Kidney (tissue), 13 donors: ENCODE measurements at regions not wholly inside any gene's neighbourhood (a gene's known extent, or its start where the extent isn't known, plus 50 kb on each side); places are given as distances from the start of the nearest gene placed in this dataset.

Source experiments
- DNase-seq, 5 donors: peaks; one replicate each; pipeline ENCODE4 v3.0.0-alpha.2; 2013 to 2020
- FAIRE-seq: peaks from 2 replicates; lab custom pipeline; 2012; peaks lifted over from hg19 to GRCh38; lab: Jason Lieb, UNC
- H3K27ac ChIP-seq, 2 donors: one replicate each; pipeline ENCODE4 v1.7.0; 2013; ENCODE audit warnings: low read depth in 2 of 2, low read length in 2 of 2, inconsistent platforms in 1 of 2
- H3K27me3 ChIP-seq: one replicate; pipeline ENCODE4 v1.7.1; 2013; ENCODE audit warnings: low read length, inconsistent platforms; ENCODE audit not compliant: control insufficient read depth, insufficient read depth
- H3K36me3 ChIP-seq, 3 donors: one replicate each; pipeline versions ENCODE4 v1.7.0 to v1.7.1; 2013; ENCODE audit warnings: low read length in 3 of 3, control low read depth in 1 of 3, inconsistent platforms in 1 of 3; ENCODE audit not compliant: insufficient read depth in 3 of 3, control insufficient read depth in 2 of 3
- H3K4me1 ChIP-seq, 3 donors: one replicate each; pipeline versions ENCODE4 v1.7.0 to v1.7.1; 2013; ENCODE audit warnings: low read length in 3 of 3, inconsistent platforms in 1 of 3, low read depth in 1 of 3; ENCODE audit not compliant: control insufficient read depth in 2 of 3, insufficient read depth in 2 of 3
- H3K4me3 ChIP-seq, 3 donors: one replicate each; pipeline versions ENCODE4 v1.7.0 to v1.8.1; 2013; ENCODE audit warnings: low read length in 3 of 3, control low read depth in 1 of 3, inconsistent platforms in 1 of 3
- H3K9ac ChIP-seq, 3 donors: one replicate each; pipeline versions ENCODE4 v1.7.0 to v1.7.1; 2013; ENCODE audit warnings: low read length in 3 of 3, control low read depth in 1 of 3, inconsistent platforms in 1 of 3
- H3K9me3 ChIP-seq, 3 donors: one replicate each; pipeline versions ENCODE4 v1.7.0 to v1.7.1; 2013; ENCODE audit warnings: low read length in 3 of 3, control low read depth in 1 of 3, inconsistent platforms in 1 of 3; ENCODE audit not compliant: control insufficient read depth in 2 of 3, insufficient read depth in 1 of 3
- intact Hi-C: fragments of 100-400 bp; cut with DNase I; formaldehyde crosslinking; loops from one replicate; pipeline ENCODE4 v1.11.1; 2022
- TF ChIP-seq, protein P1 (sequence below): IDR thresholded peaks from 3 replicates; pipeline ENCODE4 v1.5.1; 2012; ENCODE audit warnings: mild to moderate bottlenecking, moderate library complexity, borderline replicate concordance; ENCODE audit not compliant: insufficient read depth; ENCODE audit errors: extremely low read depth
- donor health status: control.
- donor health status: control.
- donor health status: control.
- donor health status: control.
- donor health status: control.
- donor health status: DM: yes; HTN: yes; CAD: no.
- donor health status: Normal renal cell carcinoma (clear cell type).

DNA sequence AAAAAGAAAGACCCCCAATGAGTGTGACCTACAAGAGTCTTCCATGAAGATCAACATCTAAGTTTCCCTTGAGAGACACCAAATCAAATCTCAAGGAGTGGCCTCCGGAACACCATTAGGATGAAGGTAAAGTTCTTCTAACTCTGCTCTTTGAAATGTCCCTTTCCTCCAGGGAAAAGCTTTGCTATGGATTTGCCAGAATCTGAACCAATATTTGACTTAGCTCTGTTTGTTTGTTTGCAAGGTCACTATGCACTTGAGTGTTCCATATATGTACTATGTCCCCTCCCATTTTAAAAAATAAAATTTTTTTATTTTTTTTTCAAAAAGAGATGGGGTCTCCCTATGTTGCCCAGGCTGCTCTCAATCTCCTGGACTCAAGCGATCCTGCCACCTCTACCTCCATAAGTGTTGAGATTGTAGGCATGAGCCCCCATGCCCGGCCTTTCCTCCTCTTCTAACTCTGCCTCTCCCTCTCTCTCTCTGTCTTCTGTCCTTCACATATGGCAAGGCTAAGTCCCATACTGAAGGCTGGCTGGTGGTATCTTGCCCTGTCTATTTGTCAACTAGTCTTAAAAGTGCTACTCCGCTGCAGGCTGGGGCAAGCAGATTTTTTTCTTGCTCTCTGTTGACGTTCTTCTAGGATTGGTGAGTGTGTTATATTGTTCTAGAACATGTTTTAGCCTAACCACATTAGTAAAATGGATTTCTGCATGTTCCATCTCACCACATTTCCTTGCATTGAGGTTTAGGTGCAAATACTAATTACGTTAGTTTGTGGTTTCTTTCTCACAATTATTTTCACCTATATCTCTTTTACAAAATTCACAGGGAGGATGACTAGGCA is 276.7 kb upstream of the DYNLRB2 start:
- no peak overlapping the region for H3K9ac ChIP-seq

DNA sequence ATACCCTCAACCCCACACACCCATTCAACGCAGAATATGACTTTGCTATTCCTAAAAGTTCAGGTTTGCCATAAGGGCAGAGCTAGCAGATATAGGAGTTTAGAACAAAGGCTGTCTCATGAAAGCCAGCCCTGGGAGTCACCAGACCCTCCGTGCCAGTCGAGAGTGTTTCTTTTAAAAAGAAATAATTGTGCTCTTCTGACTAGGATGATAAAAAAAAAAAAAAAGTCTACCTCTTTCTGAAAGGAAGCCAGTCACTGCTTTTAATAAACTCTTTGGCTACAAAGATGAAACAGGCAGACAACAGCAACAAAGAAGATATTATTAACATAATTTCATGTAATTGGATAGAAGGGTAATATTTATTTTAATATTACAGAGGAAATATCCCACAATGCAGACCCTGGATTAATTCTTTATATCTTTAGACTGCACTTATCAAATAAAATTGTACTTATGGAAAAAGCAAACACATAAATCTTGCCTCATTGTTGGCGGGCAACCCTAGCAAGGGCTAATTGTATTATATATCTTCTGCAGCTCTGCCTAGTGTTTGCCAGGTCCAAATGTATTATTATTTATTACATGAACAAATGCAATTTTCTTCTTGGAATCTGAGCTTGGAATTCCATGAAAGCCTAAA is 277.5 kb upstream of the DYNLRB2 start:
- Histone ChIP-seq H3K4me1 (no peaks in the 10 kb centered on the region), H3K36me3 (no peaks in the 10 kb centered on the region), H3K9me3 (no peaks in the 10 kb centered on the region), H3K27ac (no peak overlapping the region), H3K9ac (no peak overlapping the region), H3K27me3 (no peaks in the 10 kb centered on the region), H3K4me3 (no peak overlapping the region)
- intact Hi-C loops, result no loop called here
- TF ChIP-seq, protein P1, sequence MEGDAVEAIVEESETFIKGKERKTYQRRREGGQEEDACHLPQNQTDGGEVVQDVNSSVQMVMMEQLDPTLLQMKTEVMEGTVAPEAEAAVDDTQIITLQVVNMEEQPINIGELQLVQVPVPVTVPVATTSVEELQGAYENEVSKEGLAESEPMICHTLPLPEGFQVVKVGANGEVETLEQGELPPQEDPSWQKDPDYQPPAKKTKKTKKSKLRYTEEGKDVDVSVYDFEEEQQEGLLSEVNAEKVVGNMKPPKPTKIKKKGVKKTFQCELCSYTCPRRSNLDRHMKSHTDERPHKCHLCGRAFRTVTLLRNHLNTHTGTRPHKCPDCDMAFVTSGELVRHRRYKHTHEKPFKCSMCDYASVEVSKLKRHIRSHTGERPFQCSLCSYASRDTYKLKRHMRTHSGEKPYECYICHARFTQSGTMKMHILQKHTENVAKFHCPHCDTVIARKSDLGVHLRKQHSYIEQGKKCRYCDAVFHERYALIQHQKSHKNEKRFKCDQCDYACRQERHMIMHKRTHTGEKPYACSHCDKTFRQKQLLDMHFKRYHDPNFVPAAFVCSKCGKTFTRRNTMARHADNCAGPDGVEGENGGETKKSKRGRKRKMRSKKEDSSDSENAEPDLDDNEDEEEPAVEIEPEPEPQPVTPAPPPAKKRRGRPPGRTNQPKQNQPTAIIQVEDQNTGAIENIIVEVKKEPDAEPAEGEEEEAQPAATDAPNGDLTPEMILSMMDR, result no peak
- no peak for DNase-seq
- FAIRE-seq, result no peak

More for the DNA sequence above, 276.7 kb upstream of the DYNLRB2 start:
- Histone ChIP-seq H3K27ac (no peak overlapping the region), H3K27me3 (no peaks in the 10 kb centered on the region), H3K9me3 (no peaks in the 10 kb centered on the region), H3K36me3 (no peaks in the 10 kb centered on the region), H3K4me3 (no peak overlapping the region), H3K4me1 (no peaks in the 10 kb centered on the region)
- no peak for DNase-seq
- no peak for FAIRE-seq
- intact Hi-C loops, result no loop called here
- TF ChIP-seq, protein P1, result no peak

DNA sequence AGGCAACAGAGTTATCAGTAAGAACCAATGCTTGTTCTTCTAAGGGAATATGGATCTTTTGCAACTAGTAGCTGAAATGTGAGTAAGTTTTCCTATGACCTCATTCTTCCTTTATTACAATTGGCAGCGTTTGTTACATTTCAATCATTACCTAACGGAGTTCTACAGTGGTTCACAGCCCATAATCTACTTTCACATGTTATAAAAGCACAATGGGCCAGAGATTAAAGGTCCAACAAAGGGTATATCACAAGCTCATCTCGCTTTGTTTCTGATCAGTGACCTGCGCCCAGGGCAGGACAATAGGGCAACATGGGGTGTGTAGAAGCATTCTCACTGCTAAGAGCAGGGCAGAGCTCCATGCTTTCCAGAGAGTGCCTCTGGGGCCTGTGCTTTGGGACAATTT is 279.9 kb upstream of the DYNLRB2 start:
- FAIRE-seq, result no peak
- no peaks in the 10 kb centered on the region for H3K36me3 ChIP-seq
- H3K4me1 ChIP-seq, result no peaks in the 10 kb centered on the region
- H3K9ac ChIP-seq, result no peak overlapping the region
- no peak for DNase-seq
- H3K9me3 ChIP-seq, result no peaks in the 10 kb centered on the region
- TF ChIP-seq, protein P1, result no peak
- intact Hi-C loops, result no loop called here
- no peak overlapping the region for H3K4me3 ChIP-seq
- H3K27me3 ChIP-seq, result no peaks in the 10 kb centered on the region
- H3K27ac ChIP-seq, result no peak overlapping the region
